ENCODE measurements at regions not wholly inside any gene's neighbourhood (a gene's known extent, or its start where the extent isn't known, plus 50 kb on each side); places are given as distances from the start of the nearest gene placed in this dataset.

DNA sequence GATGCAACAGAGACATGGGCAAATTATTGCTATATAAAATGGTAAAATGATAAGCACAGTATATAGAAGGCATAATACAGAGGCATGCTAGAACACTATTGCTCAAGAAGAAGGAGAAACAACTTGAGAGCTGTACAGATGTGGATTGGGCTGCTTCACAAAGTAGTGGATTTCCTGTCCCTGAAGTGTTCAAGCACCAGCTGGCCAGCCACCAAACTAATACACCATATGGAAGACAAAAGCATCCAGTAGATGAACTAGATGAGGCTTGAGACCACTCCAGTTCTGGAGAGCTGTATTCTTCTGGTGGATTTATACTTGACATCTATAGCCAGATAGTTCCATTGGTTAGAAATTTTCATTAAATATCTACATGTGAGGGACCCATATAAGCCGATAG is 134.1 kb upstream of the GNAO1 start:
- TF ChIP-seq CTCF (conservative IDR thresholded peaks at IDR 0.05 in 1 of 2, IDR thresholded peaks at IDR 0.05 in 1 of 2; ENCODE audit: low read depth in 1 of 2, low read length in 2 of 2): no peak
- TF ChIP-seq EZH2 (IDR thresholded peaks at IDR 0.05; ENCODE audit: low read length, missing control alignments): no peak
